BLaER1 treated with 17β-estradiol and CSF1 and Interleukin-3, amounts not matched to agents 10 nM and 100 nM (cell line): ENCODE measurements at regions not wholly inside any gene's neighbourhood (a gene's known extent, or its start where the extent isn't known, plus 50 kb on each side); places are given as distances from the start of the nearest gene placed in this dataset.

Experiments
- H3K27ac ChIP-seq, 11 experiments: shearing (Covaris generic); formaldehyde crosslinking; 2 replicates each; pipeline ENCODE4 v1.8.1; 2022
- H3K27me3 ChIP-seq, 11 experiments: shearing (Covaris generic); formaldehyde crosslinking; 2 replicates each; pipeline ENCODE4 v1.8.1; 2022
- H3K36me3 ChIP-seq, 11 experiments: shearing (Covaris generic); formaldehyde crosslinking; 2 replicates each; pipeline ENCODE4 v1.8.1; 2022
- H3K4me1 ChIP-seq, 10 experiments: shearing (Covaris generic); formaldehyde crosslinking; 2 replicates each; pipeline ENCODE4 v1.8.1; 2022
- H3K4me2 ChIP-seq, 11 experiments: shearing (Covaris generic); formaldehyde crosslinking; 2 replicates each; pipeline ENCODE4 v1.8.1; 2022
- H3K4me3 ChIP-seq, 10 experiments: shearing (Covaris generic); formaldehyde crosslinking; 2 replicates each; pipeline ENCODE4 v1.8.1; 2022
- H3K9ac ChIP-seq, 11 experiments: shearing (Covaris generic); formaldehyde crosslinking; 2 replicates each; pipeline ENCODE4 v1.8.1; 2022
- H3K9me3 ChIP-seq, 11 experiments: shearing (Covaris generic); formaldehyde crosslinking; replicated peaks in 1 of 11; 2 replicates each; pipeline ENCODE4 v1.8.1; 2022
- H4K20me1 ChIP-seq, 11 experiments: shearing (Covaris generic); formaldehyde crosslinking; 2 replicates each; pipeline ENCODE4 v1.8.1; 2022
- Cebpa-rat ChIP-seq, 11 experiments: shearing (Covaris generic); IDR thresholded peaks; 2 replicates each; pipeline ENCODE4 v1.8.1; 2022

- Histone ChIP-seq H3K36me3 (no peaks in the 10 kb centered on the region), H4K20me1 (no peaks in the 10 kb centered on the region), H3K4me1 (no peaks in the 10 kb centered on the region), H3K9me3 (no peaks in the 10 kb centered on the region), H3K27me3 (no peaks in the 10 kb centered on the region), H3K9ac (no peak overlapping the region), H3K4me3 (no peak overlapping the region), H3K27ac (no peak overlapping the region), H3K4me2 (no peak overlapping the region)
- TF ChIP-seq Cebpa-rat (IDR thresholded peaks at IDR 0.05) = no peak
These were observed 514.5 kb upstream of the KLHL1 start for GRCh38 chr13:70622796-70623195.

DNA sequence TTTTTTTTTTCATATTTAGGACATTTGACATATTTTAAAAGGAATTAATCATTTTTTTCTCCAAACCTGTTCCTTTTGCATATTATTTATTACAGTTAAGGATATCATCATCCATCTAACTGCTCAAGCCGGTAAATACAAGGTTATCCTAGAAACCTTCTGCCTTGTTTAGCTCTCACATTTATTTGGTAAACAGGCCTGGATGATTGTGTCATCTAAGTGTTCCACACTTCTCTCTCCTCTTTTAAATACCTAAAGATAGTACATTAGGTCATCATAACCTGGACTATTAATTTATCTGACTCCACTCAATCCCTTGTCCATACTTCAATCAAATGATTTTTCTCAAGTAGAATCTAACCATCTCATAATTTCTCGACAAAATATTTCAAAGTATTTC lies 511.7 kb upstream of the KLHL1 start:
- Histone ChIP-seq H3K9me3 (no peaks in the 10 kb centered on the region), H4K20me1 (no peaks in the 10 kb centered on the region), H3K27ac (no peak overlapping the region), H3K27me3 (no peaks in the 10 kb centered on the region), H3K4me2 (no peak overlapping the region), H3K4me1 (no peaks in the 10 kb centered on the region), H3K4me3 (no peak overlapping the region), H3K36me3 (no peaks in the 10 kb centered on the region), H3K9ac (no peak overlapping the region)
- TF ChIP-seq Cebpa-rat (IDR thresholded peaks at IDR 0.05) = no peak

GRCh38 chr13:70616847-70617246 lies 508.6 kb upstream of the KLHL1 start:
- Histone ChIP-seq H3K9ac (no peak overlapping the region), H3K4me2 (no peak overlapping the region), H3K36me3 (no peaks in the 10 kb centered on the region), H3K4me1 (no peaks in the 10 kb centered on the region), H3K9me3 (no peaks in the 10 kb centered on the region), H4K20me1 (no peaks in the 10 kb centered on the region), H3K27me3 (no peaks in the 10 kb centered on the region), H3K27ac (no peak overlapping the region), H3K4me3 (no peak overlapping the region)
- no peak for TF ChIP-seq Cebpa-rat (IDR thresholded peaks at IDR 0.05)

DNA sequence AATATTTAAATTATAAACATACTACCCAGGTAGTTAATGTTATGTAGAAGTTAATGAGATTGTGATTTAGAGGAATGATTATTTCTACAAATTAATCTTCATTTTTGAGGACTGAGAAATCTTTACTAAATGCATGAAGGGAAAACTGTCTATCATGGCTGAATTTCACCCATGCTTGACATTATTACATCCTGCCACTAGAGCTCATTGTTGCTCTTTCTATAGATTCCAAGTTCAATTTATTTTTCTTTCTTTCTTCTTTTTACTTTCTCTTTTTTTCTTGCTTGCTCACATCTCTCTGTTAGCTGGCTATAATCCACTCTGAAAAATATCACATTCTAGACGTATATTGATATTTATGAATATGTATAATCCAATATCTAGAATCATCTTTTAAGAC lies 505.0 kb upstream of the KLHL1 start:
- Histone ChIP-seq H3K27me3 (no peaks in the 10 kb centered on the region), H3K4me1 (no peaks in the 10 kb centered on the region), H3K4me3 (no peak overlapping the region), H3K4me2 (no peak overlapping the region), H3K36me3 (no peaks in the 10 kb centered on the region), H3K27ac (no peak overlapping the region), H4K20me1 (no peaks in the 10 kb centered on the region), H3K9me3 (no peaks in the 10 kb centered on the region), H3K9ac (no peak overlapping the region)
- no peak for TF ChIP-seq Cebpa-rat (IDR thresholded peaks at IDR 0.05)

- Histone ChIP-seq H4K20me1 (no peaks in the 10 kb centered on the region), H3K36me3 (no peaks in the 10 kb centered on the region), H3K4me1 (no peaks in the 10 kb centered on the region), H3K4me2 (no peak overlapping the region), H3K9me3 (no peaks in the 10 kb centered on the region), H3K9ac (no peak overlapping the region), H3K27ac (no peak overlapping the region), H3K4me3 (no peak overlapping the region), H3K27me3 (no peaks in the 10 kb centered on the region)
- TF ChIP-seq Cebpa-rat (IDR thresholded peaks at IDR 0.05) = no peak
These were observed 504.6 kb upstream of the KLHL1 start for GRCh38 chr13:70612881-70613280.

DNA sequence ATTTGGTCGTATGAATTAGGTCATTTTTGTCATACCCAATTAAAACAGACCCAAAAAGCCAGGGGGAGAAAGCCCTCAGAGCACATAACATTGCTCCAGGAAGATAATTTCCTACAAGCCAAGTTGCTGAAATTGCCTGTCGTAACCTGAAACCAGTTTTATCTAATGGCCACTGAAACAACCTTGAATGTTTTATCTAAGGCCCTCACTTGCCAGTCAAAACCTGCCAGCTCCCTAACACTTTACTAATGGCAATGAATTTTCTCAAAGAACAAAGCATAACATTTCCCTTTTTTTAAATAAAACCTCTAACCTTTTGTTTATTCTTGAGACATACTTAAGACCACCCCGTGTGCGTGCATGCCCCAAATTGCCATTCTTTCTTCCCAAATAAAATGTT lies 496.2 kb upstream of the KLHL1 start:
- no peaks in the 10 kb centered on the region for H3K9me3 ChIP-seq
- H3K4me1 ChIP-seq = no peaks in the 10 kb centered on the region
- H3K27me3 ChIP-seq = no peaks in the 10 kb centered on the region
- H3K36me3 ChIP-seq = no peaks in the 10 kb centered on the region
- no peak for TF ChIP-seq Cebpa-rat (IDR thresholded peaks at IDR 0.05)
- H3K4me3 ChIP-seq = no peak overlapping the region
- H3K4me2 ChIP-seq = no peak overlapping the region
- H3K9ac ChIP-seq = no peak overlapping the region
- H4K20me1 ChIP-seq = no peaks in the 10 kb centered on the region
- H3K27ac ChIP-seq = no peak overlapping the region

GRCh38 chr13:70593716-70594115 lies 485.5 kb upstream of the KLHL1 start:
- Histone ChIP-seq H3K4me1 (no peaks in the 10 kb centered on the region), H3K4me3 (no peak overlapping the region), H3K9ac (no peak overlapping the region), H3K9me3 (no peaks in the 10 kb centered on the region), H3K36me3 (no peaks in the 10 kb centered on the region), H3K27ac (no peak overlapping the region), H3K27me3 (no peaks in the 10 kb centered on the region), H4K20me1 (no peaks in the 10 kb centered on the region), H3K4me2 (no peak overlapping the region)
- no peak for TF ChIP-seq Cebpa-rat (IDR thresholded peaks at IDR 0.05)

DNA sequence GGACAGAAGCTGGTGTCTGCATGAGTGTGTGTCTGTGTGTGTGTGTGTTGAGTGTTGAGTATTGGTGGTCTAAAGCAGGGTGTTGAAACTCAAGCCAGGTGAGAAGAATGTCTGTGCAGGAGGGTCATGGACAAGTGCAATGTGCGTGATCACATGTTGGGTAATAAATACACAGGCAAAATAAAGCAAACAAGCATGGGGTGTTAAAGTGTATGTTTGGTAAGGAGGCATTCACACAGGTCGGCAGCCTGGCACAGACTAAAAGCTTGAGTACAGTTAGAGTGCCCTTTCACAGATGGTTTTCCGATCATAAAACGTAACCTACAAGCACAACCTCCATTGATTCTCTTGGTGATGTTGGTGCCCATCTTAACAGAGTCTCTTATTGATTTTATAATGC lies 476.9 kb upstream of the KLHL1 start:
- TF ChIP-seq Cebpa-rat (IDR thresholded peaks at IDR 0.05) = no peak

GRCh38 chr13:70580825-70581224 lies 472.6 kb upstream of the KLHL1 start:
- H3K27ac ChIP-seq = no peak overlapping the region
- no peaks in the 10 kb centered on the region for H4K20me1 ChIP-seq
- H3K27me3 ChIP-seq = no peaks in the 10 kb centered on the region
- no peaks in the 10 kb centered on the region for H3K36me3 ChIP-seq
- H3K4me3 ChIP-seq = no peak overlapping the region
- TF ChIP-seq Cebpa-rat (IDR thresholded peaks at IDR 0.05) = no peak
- no peaks in the 10 kb centered on the region for H3K4me1 ChIP-seq
- H3K9ac ChIP-seq = no peak overlapping the region
- H3K9me3 ChIP-seq = no peaks in the 10 kb centered on the region
- no peak overlapping the region for H3K4me2 ChIP-seq

More for the DNA sequence above, 476.9 kb upstream of the KLHL1 start:
- no peak overlapping the region for H3K27ac ChIP-seq
- H3K4me2 ChIP-seq = no peak overlapping the region
- no peaks in the 10 kb centered on the region for H3K4me1 ChIP-seq
- no peak overlapping the region for H3K4me3 ChIP-seq
- no peak overlapping the region for H3K9ac ChIP-seq
- no peaks in the 10 kb centered on the region for H3K9me3 ChIP-seq
- no peaks in the 10 kb centered on the region for H3K36me3 ChIP-seq
- no peaks in the 10 kb centered on the region for H4K20me1 ChIP-seq
- no peaks in the 10 kb centered on the region for H3K27me3 ChIP-seq

- Histone ChIP-seq H3K9me3 (no peaks in the 10 kb centered on the region), H4K20me1 (no peaks in the 10 kb centered on the region), H3K27ac (no peak overlapping the region), H3K36me3 (no peaks in the 10 kb centered on the region), H3K27me3 (no peaks in the 10 kb centered on the region), H3K4me1 (no peaks in the 10 kb centered on the region), H3K4me3 (no peak overlapping the region), H3K9ac (no peak overlapping the region), H3K4me2 (no peak overlapping the region)
- TF ChIP-seq Cebpa-rat (IDR thresholded peaks at IDR 0.05) = no peak
These were observed 471.7 kb upstream of the KLHL1 start for GRCh38 chr13:70579941-70580340.

- H4K20me1 ChIP-seq = no peaks in the 10 kb centered on the region
- no peak for TF ChIP-seq Cebpa-rat (IDR thresholded peaks at IDR 0.05)
- H3K9me3 ChIP-seq = no peaks in the 10 kb centered on the region
- no peaks in the 10 kb centered on the region for H3K27me3 ChIP-seq
- no peak overlapping the region for H3K27ac ChIP-seq
- no peaks in the 10 kb centered on the region for H3K36me3 ChIP-seq
- no peak overlapping the region for H3K9ac ChIP-seq
- H3K4me3 ChIP-seq = no peak overlapping the region
- H3K4me2 ChIP-seq = no peak overlapping the region
- H3K4me1 ChIP-seq = no peaks in the 10 kb centered on the region
These were observed 463.0 kb upstream of the KLHL1 start for GRCh38 chr13:70571221-70571620.
